ENCODE measurements at regions not wholly inside any gene's neighbourhood (a gene's known extent, or its start where the extent isn't known, plus 50 kb on each side); places are given as distances from the start of the nearest gene placed in this dataset.

GRCh38 chr1:184301227-184301626, 85.6 kb upstream of the C1orf21 start:
- no peak for TF ChIP-seq CTCF (IDR thresholded peaks at IDR 0.05; ENCODE audit: poor library complexity)
- TF ChIP-seq EZH2 (IDR thresholded peaks at IDR 0.05; ENCODE audit: borderline replicate concordance), result no peak

All from hepatocyte (in vitro differentiated cells).